GM12892 (cell line): ENCODE measurements at regions not wholly inside any gene's neighbourhood (a gene's known extent, or its start where the extent isn't known, plus 50 kb on each side); places are given as distances from the start of the nearest gene placed in this dataset.

ENCODE experiments used
- POLR2A ChIP-seq: IDR thresholded peaks from 2 replicates; pipeline ENCODE4 v1.6.1; 2011; ENCODE audit warnings: low read depth, low read length, control low read depth
- POLR2AphosphoS5 ChIP-seq: IDR thresholded peaks from 2 replicates; pipeline ENCODE4 v1.6.1; 2011; ENCODE audit warnings: low read depth, low read length, control low read depth
- TAF1 ChIP-seq: IDR thresholded peaks from 2 replicates; pipeline ENCODE4 v1.6.1; 2011; ENCODE audit warnings: low read depth, mild to moderate bottlenecking, control low read depth, low read length, borderline replicate concordance

DNA sequence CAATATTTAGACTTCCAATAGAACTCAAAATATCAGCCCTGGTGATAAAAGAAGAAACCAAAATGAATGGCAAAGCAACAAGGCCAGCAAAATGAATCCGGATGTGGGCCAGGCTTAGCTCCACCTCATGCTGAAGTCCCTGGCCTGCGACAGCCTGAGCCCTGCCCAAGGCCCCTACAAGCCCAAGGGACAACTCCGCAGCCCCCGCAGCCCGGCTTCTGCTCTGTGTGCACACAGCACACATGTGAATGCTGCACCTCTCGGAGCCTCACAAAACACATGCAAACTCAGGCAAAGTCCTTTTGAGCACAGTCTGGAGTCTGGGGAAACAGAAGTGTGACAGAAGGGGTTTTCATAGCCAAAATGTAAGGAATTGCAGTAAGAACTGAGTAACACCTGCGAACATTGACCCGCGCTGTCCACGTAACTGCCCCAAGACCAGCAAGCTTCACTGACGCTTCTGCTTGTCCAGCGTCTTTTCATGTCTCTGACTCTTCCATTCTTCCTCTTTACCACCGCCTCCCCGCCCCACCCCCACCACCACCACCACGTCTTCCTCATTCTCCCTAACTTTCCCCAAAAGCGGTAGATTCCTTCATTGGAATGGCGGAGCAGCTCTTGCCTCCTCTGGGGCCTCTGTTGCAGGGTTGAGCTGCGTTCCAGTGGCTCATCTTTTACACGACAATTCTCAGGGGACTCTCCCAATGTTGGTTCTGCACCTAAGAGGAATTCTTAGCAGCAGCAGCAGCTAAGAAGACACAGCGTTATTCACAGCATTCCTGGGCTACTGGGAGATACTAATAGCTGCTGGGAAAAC lies 136.4 kb upstream of the COPS8 start:
- TF ChIP-seq POLR2AphosphoS5 = no peak
- TF ChIP-seq POLR2A = no peak
- no peak for TF ChIP-seq TAF1
